WTC11 (cell line): ENCODE measurements at regions not wholly inside any gene's neighbourhood (a gene's known extent, or its start where the extent isn't known, plus 50 kb on each side); places are given as distances from the start of the nearest gene placed in this dataset.
A peak's percentile ranks its signal among the peaks of the same experiment; 100 is the strongest.

Source experiments
- ATAC-seq: fragments of 200-7000 bp; cut with Tn5 transposase; 2 replicates; pipeline ENCODE4 v1.10.0; 2021; ENCODE audit warnings: mild to moderate bottlenecking, moderate library complexity
- CTCF ChIA-PET: fragments of 300-600 bp; sonication (Branson Sonifier 250); formaldehyde crosslinking; loops from one replicate; lab custom pipeline; 2021; ENCODE audit warnings: antibody characterized with exemption; lab: Charles Lee
- POLR2A ChIA-PET: fragments of 350-600 bp; sonication (Branson Sonifier 250); formaldehyde crosslinking; loops from one replicate; lab custom pipeline; 2021; ENCODE audit warnings: antibody characterized with exemption; lab: Charles Lee
- DNase-seq: peaks from one replicate; pipeline ENCODE4 v3.0.0; 2021; ENCODE audit warnings: low spot score
- H3K27ac Mint-ChIP-seq: 2 replicates; pipeline ENCODE4 v1.8.0; 2021; ENCODE audit warnings: mixed read lengths
- H3K27me3 Mint-ChIP-seq: 2 replicates; pipeline ENCODE4 v1.8.0; 2021; ENCODE audit warnings: low read depth, mild to moderate bottlenecking, moderate library complexity, mixed read lengths
- H3K36me3 Mint-ChIP-seq: 2 replicates; pipeline ENCODE4 v1.8.0; 2021; ENCODE audit warnings: mixed read lengths
- H3K4me1 Mint-ChIP-seq: 2 replicates; pipeline ENCODE4 v1.8.0; 2022; ENCODE audit warnings: mixed read lengths
- H3K4me3 Mint-ChIP-seq: 2 replicates; pipeline ENCODE4 v1.8.0; 2021; ENCODE audit warnings: mild to moderate bottlenecking, moderate library complexity, mixed read lengths
- H3K9me3 Mint-ChIP-seq: 2 replicates; pipeline ENCODE4 v1.8.0; 2021; ENCODE audit warnings: mixed read lengths
- ETV6 ChIP-seq: sonication (generic); formaldehyde crosslinking; IDR thresholded peaks from 2 replicates; pipeline ENCODE4 v1.8.1; 2022; ENCODE audit warnings: mild to moderate bottlenecking, missing genetic modification reagents
- FOXK1 ChIP-seq: sonication (generic); formaldehyde crosslinking; IDR thresholded peaks from 2 replicates; pipeline ENCODE4 v1.8.0; 2022; ENCODE audit warnings: mild to moderate bottlenecking, moderate library complexity, missing genetic modification reagents
- GRHL2 ChIP-seq: fragments of 250-450 bp; sonication (Bioruptor Pico); IDR thresholded peaks from 2 replicates; pipeline ENCODE4 v1.8.0; 2022; ENCODE audit warnings: mild to moderate bottlenecking, moderate library complexity; ENCODE audit not compliant: insufficient replicate concordance, severe bottlenecking
- JUN ChIP-seq: sonication (generic); formaldehyde crosslinking; IDR thresholded peaks from 2 replicates; pipeline ENCODE4 v1.8.0; 2023; ENCODE audit warnings: mild to moderate bottlenecking, missing genetic modification reagents
- KAT7 ChIP-seq: sonication (generic); formaldehyde crosslinking; IDR thresholded peaks from 2 replicates; pipeline ENCODE4 v1.8.1; 2023; ENCODE audit warnings: missing genetic modification reagents, mild to moderate bottlenecking, borderline replicate concordance
- MXD4 ChIP-seq: fragments of 250-450 bp; sonication (Bioruptor Pico); IDR thresholded peaks from 2 replicates; pipeline ENCODE4 v1.8.0; 2021; ENCODE audit warnings: mild to moderate bottlenecking, moderate library complexity, borderline replicate concordance
- NFATC4 ChIP-seq: fragments of 250-450 bp; sonication (Bioruptor Pico); IDR thresholded peaks from 2 replicates; pipeline ENCODE4 v1.9.0; 2021; ENCODE audit warnings: mild to moderate bottlenecking
- NR2C2 ChIP-seq: sonication (generic); formaldehyde crosslinking; IDR thresholded peaks from 2 replicates; pipeline ENCODE4 v1.8.0; 2022; ENCODE audit warnings: mild to moderate bottlenecking, missing genetic modification reagents
- PRRX2 ChIP-seq: fragments of 250-450 bp; sonication (Bioruptor Pico); IDR thresholded peaks from 2 replicates; pipeline ENCODE4 v1.8.0; 2021; ENCODE audit warnings: mild to moderate bottlenecking
- RELA ChIP-seq: sonication (generic); formaldehyde crosslinking; IDR thresholded peaks from 2 replicates; pipeline ENCODE4 v1.8.1; 2022; ENCODE audit warnings: missing genetic modification reagents, mild to moderate bottlenecking, borderline replicate concordance
- SMAD4 ChIP-seq: sonication (generic); formaldehyde crosslinking; IDR thresholded peaks from 2 replicates; pipeline ENCODE4 v1.8.0; 2022; ENCODE audit warnings: mild to moderate bottlenecking, missing genetic modification reagents
- SP1 ChIP-seq: sonication (generic); formaldehyde crosslinking; conservative IDR thresholded peaks from 2 replicates; pipeline ENCODE4 v1.8.1; 2022; ENCODE audit warnings: missing genetic modification reagents
- ZNF232 ChIP-seq: sonication (generic); formaldehyde crosslinking; IDR thresholded peaks from 2 replicates; pipeline ENCODE4 v1.8.0; 2022; ENCODE audit warnings: mild to moderate bottlenecking, missing genetic modification reagents
- ZNF281 ChIP-seq: sonication (generic); formaldehyde crosslinking; IDR thresholded peaks from 2 replicates; pipeline ENCODE4 v1.8.0; 2023; ENCODE audit warnings: mild to moderate bottlenecking, missing genetic modification reagents
- ZNF317 ChIP-seq: sonication (generic); formaldehyde crosslinking; IDR thresholded peaks from 2 replicates; pipeline ENCODE4 v1.8.1; 2023; ENCODE audit warnings: low read depth, mild to moderate bottlenecking, moderate library complexity, missing genetic modification reagents, borderline replicate concordance
- ZNF416 ChIP-seq: fragments of 250-450 bp; sonication (Bioruptor Pico); IDR thresholded peaks from 2 replicates; pipeline ENCODE4 v1.9.0; 2021; ENCODE audit warnings: mild to moderate bottlenecking, inconsistent platforms
- ZNF423 ChIP-seq: fragments of 250-450 bp; sonication (Bioruptor Pico); IDR thresholded peaks from 2 replicates; pipeline ENCODE4 v2.1.2; 2022; ENCODE audit warnings: mild to moderate bottlenecking, moderate library complexity
- ZNF671 ChIP-seq: fragments of 250-450 bp; sonication (Bioruptor Pico); IDR thresholded peaks from 2 replicates; pipeline ENCODE4 v1.8.0; 2021; ENCODE audit warnings: mild to moderate bottlenecking
- ZSCAN18 ChIP-seq: fragments of 250-450 bp; sonication (Bioruptor Pico); IDR thresholded peaks from 2 replicates; pipeline ENCODE4 v2.1.2; 2022; ENCODE audit warnings: mild to moderate bottlenecking, moderate library complexity
- TF ChIP-seq, protein P1 (sequence below): sonication (generic); formaldehyde crosslinking; IDR thresholded peaks from 2 replicates; pipeline ENCODE4 v1.8.0; 2022; ENCODE audit warnings: mild to moderate bottlenecking, missing genetic modification reagents
- TF ChIP-seq, protein P2 (sequence below): fragments of 250-450 bp; sonication (Bioruptor Pico); IDR thresholded peaks from 2 replicates; pipeline ENCODE4 v1.8.0; 2021; ENCODE audit warnings: mild to moderate bottlenecking
- TF ChIP-seq, protein P3 (sequence below): sonication (generic); formaldehyde crosslinking; IDR thresholded peaks from 2 replicates; pipeline ENCODE4 v1.8.1; 2023; ENCODE audit warnings: mild to moderate bottlenecking, missing genetic modification reagents, moderate library complexity
- TF ChIP-seq, protein P4 (sequence below): fragments of 250-450 bp; sonication (Bioruptor Pico); IDR thresholded peaks from 2 replicates; pipeline ENCODE4 v1.9.0; 2021; ENCODE audit warnings: moderate library complexity, mild to moderate bottlenecking, inconsistent platforms, borderline replicate concordance

DNA sequence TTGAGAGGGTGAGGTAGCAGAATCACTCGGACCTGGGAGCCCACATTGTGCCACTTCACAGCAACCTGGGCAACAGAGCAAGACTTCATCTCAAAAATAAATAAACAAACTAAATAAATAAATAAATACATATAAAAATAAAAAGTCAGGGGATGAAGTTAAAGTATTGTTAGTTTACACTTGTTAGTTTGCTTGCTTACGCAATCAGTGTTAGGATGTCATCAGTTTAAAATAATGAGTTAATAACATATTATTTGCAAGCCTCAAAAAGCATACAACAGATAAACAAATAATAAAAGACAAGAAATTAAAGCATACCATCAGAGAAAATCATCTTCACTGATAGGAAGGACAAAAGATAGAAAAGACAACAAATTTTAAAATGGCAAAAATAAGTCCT, 891.1 kb upstream of the PCDH7 start:
- CTCF ChIA-PET, result no interaction called here
- POLR2A ChIA-PET, result no interaction called here
- ATAC-seq (no peak), DNase-seq (no peak)
- TF ChIP-seq, protein P1, sequence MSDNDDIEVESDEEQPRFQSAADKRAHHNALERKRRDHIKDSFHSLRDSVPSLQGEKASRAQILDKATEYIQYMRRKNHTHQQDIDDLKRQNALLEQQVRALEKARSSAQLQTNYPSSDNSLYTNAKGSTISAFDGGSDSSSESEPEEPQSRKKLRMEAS (CRISPR knock-in tag), result no peak
- TF ChIP-seq RELA (CRISPR knock-in tag) (no peak), NR2C2 (CRISPR knock-in tag) (no peak), GRHL2 (CRISPR knock-in tag) (no peak), NFATC4 (no peak), ZNF671 (CRISPR knock-in tag) (no peak)
- Mint-ChIP-seq H3K27ac (no peak overlapping the region), H3K27me3 (no peaks in the 10 kb centered on the region), H3K36me3 (no peaks in the 10 kb centered on the region), H3K4me3 (no peak overlapping the region), H3K9me3 (0 out of 2 replicates have a peak, but pooled peaks cover 14% of the 10 kb centered on the region), H3K4me1 (no peaks in the 10 kb centered on the region)

GRCh38 chr4:29852537-29852936, 867.6 kb upstream of the PCDH7 start:
- no peak for DNase-seq
- TF ChIP-seq FOXK1 (CRISPR knock-in tag), result no peak
- CTCF ChIA-PET, result no interaction called here
- no peak overlapping the region for H3K27ac Mint-ChIP-seq
- H3K4me1 Mint-ChIP-seq, result peaks cover 40% of the 10 kb centered on the region
- no peaks in the 10 kb centered on the region for H3K27me3 Mint-ChIP-seq
- ATAC-seq, result no peak
- H3K9me3 Mint-ChIP-seq, result peaks cover 13% of the 10 kb centered on the region
- H3K4me3 Mint-ChIP-seq, result no peak overlapping the region
- POLR2A ChIA-PET, result no interaction called here
- peaks cover 2% of the 10 kb centered on the region for H3K36me3 Mint-ChIP-seq

GRCh38 chr4:29853833-29854232, 866.3 kb upstream of the PCDH7 start:
- Mint-ChIP-seq H3K36me3 (peaks cover 8% of the 10 kb centered on the region), H3K4me1 (peaks cover 53% of the 10 kb centered on the region), H3K27ac (no peak overlapping the region), H3K4me3 (no peak overlapping the region), H3K9me3 (peaks cover 23% of the 10 kb centered on the region), H3K27me3 (no peaks in the 10 kb centered on the region)
- ATAC-seq, result peak; percentile 97
- peak; percentile 16 for DNase-seq
- no peak for TF ChIP-seq PRRX2 (CRISPR knock-in tag)
- TF ChIP-seq ZNF423 (CRISPR knock-in tag), result peak; percentile 24; the same call in 1 of the 2 replicates
- ChIA-PET CTCF (no interaction called here), POLR2A (no interaction called here)

DNA sequence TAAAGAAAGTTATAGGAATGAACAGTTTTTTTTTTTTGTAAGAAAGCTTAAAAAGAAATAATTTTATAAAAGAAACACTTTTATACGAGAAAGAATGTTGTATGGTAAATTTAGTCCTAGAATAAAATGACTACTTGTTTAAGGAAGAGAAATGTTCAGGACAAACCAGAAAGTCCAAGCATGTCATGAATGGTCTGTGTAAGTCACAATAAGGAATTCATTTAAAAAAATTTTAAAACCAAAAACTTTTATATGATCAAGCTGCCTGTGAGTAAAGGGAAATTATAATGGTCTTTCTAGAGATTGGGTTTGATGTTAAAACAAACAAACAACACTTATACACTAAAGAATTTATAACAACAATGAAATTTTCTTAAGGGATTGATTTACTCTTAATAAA, 858.9 kb upstream of the PCDH7 start:
- CTCF ChIA-PET, result no interaction called here
- no peak for DNase-seq
- H3K36me3 Mint-ChIP-seq, result peaks cover 63% of the 10 kb centered on the region
- H3K27ac Mint-ChIP-seq, result no peak overlapping the region
- no peak overlapping the region for H3K4me3 Mint-ChIP-seq
- H3K27me3 Mint-ChIP-seq, result no peaks in the 10 kb centered on the region
- ATAC-seq, result no peak
- peaks cover 74% of the 10 kb centered on the region for H3K9me3 Mint-ChIP-seq
- POLR2A ChIA-PET, result no interaction called here
- peaks cover 29% of the 10 kb centered on the region for H3K4me1 Mint-ChIP-seq
- no peak for TF ChIP-seq ZNF317 (CRISPR knock-in tag)
- no peak for TF ChIP-seq SMAD4
- TF ChIP-seq, protein P2, sequence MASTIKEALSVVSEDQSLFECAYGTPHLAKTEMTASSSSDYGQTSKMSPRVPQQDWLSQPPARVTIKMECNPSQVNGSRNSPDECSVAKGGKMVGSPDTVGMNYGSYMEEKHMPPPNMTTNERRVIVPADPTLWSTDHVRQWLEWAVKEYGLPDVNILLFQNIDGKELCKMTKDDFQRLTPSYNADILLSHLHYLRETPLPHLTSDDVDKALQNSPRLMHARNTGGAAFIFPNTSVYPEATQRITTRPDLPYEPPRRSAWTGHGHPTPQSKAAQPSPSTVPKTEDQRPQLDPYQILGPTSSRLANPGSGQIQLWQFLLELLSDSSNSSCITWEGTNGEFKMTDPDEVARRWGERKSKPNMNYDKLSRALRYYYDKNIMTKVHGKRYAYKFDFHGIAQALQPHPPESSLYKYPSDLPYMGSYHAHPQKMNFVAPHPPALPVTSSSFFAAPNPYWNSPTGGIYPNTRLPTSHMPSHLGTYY (CRISPR knock-in tag), result no peak
- TF ChIP-seq MXD4 (CRISPR knock-in tag), result no peak
- TF ChIP-seq ZSCAN18 (CRISPR knock-in tag), result no peak
- no peak for TF ChIP-seq ZNF281 (CRISPR knock-in tag)
- no peak for TF ChIP-seq ZNF232 (CRISPR knock-in tag)
- TF ChIP-seq GRHL2 (CRISPR knock-in tag), result no peak
- TF ChIP-seq KAT7 (CRISPR knock-in tag), result no peak
- no peak for TF ChIP-seq SP1 (CRISPR knock-in tag)
- TF ChIP-seq JUN (CRISPR knock-in tag), result no peak
- TF ChIP-seq, protein P3, sequence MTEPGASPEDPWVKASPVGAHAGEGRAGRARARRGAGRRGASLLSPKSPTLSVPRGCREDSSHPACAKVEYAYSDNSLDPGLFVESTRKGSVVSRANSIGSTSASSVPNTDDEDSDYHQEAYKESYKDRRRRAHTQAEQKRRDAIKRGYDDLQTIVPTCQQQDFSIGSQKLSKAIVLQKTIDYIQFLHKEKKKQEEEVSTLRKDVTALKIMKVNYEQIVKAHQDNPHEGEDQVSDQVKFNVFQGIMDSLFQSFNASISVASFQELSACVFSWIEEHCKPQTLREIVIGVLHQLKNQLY (CRISPR knock-in tag), result no peak
- TF ChIP-seq ZNF416 (CRISPR knock-in tag), result no peak
- no peak for TF ChIP-seq ETV6
- TF ChIP-seq, protein P4, sequence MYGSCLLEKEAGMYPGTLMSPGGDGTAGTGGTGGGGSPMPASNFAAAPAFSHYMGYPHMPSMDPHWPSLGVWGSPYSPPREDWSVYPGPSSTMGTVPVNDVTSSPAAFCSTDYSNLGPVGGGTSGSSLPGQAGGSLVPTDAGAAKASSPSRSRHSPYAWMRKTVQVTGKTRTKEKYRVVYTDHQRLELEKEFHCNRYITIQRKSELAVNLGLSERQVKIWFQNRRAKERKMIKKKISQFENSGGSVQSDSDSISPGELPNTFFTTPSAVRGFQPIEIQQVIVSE (CRISPR knock-in tag), result no peak
